ENCODE measurements at regions not wholly inside any gene's neighbourhood (a gene's known extent, or its start where the extent isn't known, plus 50 kb on each side); places are given as distances from the start of the nearest gene placed in this dataset.

DNA sequence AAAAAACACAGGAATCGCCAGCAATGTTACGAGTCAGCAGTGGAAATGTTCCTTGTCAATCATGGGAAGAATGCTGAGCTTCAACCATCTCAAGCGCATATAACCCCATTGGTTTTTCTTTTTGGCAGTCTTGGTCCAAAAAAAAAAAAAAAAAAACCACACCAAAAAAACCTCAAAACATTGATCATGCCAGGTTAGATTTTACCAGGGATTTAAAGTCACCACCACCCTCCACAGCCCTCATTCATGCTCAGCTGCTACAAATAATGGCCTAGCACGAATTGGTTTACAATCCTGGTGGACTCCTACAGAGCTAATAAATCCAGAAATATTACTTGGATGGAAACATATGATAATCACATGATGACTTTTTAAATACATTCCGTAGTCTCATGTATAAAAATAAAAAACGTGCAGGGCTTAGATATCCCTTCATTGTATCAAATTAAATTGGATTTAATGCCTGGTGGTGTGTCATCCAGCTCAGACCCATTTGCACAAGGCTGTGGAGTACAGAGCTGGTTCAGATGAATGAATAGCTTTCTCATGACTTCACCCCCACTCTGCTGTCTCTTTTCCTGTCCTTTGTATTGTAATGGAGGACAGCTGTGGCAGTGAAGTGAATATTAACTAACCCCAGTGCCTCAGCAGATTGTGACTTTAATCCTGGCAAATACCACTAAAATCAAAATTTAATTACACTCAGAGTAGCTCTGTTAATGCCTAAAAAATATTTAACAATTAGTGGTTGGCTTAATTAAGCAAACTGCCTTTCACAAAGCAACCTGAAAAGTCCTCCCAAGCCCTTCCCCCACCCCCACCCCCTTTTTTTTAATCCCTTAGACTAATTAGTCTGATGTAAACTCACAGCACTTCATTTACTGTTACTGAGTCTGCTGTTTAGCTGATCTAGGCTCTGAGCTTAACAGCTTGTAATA, 626.5 kb upstream of the ZNF608 start:
- TF ChIP-seq, protein P1, sequence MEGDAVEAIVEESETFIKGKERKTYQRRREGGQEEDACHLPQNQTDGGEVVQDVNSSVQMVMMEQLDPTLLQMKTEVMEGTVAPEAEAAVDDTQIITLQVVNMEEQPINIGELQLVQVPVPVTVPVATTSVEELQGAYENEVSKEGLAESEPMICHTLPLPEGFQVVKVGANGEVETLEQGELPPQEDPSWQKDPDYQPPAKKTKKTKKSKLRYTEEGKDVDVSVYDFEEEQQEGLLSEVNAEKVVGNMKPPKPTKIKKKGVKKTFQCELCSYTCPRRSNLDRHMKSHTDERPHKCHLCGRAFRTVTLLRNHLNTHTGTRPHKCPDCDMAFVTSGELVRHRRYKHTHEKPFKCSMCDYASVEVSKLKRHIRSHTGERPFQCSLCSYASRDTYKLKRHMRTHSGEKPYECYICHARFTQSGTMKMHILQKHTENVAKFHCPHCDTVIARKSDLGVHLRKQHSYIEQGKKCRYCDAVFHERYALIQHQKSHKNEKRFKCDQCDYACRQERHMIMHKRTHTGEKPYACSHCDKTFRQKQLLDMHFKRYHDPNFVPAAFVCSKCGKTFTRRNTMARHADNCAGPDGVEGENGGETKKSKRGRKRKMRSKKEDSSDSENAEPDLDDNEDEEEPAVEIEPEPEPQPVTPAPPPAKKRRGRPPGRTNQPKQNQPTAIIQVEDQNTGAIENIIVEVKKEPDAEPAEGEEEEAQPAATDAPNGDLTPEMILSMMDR (CRISPR knock-in tag; IDR thresholded peaks at IDR 0.05): no peak
- TF ChIP-seq, protein P2, sequence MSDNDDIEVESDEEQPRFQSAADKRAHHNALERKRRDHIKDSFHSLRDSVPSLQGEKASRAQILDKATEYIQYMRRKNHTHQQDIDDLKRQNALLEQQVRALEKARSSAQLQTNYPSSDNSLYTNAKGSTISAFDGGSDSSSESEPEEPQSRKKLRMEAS (IDR thresholded peaks at IDR 0.05): no peak
- no peak for TF ChIP-seq YY1 (IDR thresholded peaks at IDR 0.05; ENCODE audit: insufficient read depth, insufficient replicate concordance, low read depth, low read length)
- no peak for TF ChIP-seq SIN3B (IDR thresholded peaks at IDR 0.05; ENCODE audit: low read length)
- no peak for TF ChIP-seq ZNF510 (CRISPR knock-in tag; IDR thresholded peaks at IDR 0.05; ENCODE audit: low read depth)
- no peak for TF ChIP-seq EZH2 (conservative IDR thresholded peaks at IDR 0.05; ENCODE audit: low read depth, low read length)

Measured in HepG2 (cell line).